ENCODE measurements at regions not wholly inside any gene's neighbourhood (a gene's known extent, or its start where the extent isn't known, plus 50 kb on each side); places are given as distances from the start of the nearest gene placed in this dataset.
A peak's percentile ranks its signal among the peaks of the same experiment; 100 is the strongest.

- no peaks in the 10 kb centered on the region for H3K9me3 ChIP-seq (ENCODE audit: control insufficient read depth, insufficient read depth, low read length)
- WGBS (ENCODE audit: insufficient coverage, insufficient read length), result no CpG with 5 or more reads among the region's 6 CpGs
- H3K4me3 ChIP-seq (ENCODE audit: low read length), result no peak overlapping the region
- no peak overlapping the region for H3K27ac ChIP-seq (ENCODE audit: low read length)
- no peaks in the 10 kb centered on the region for H3K27me3 ChIP-seq (ENCODE audit: control insufficient read depth, insufficient read depth, low read length)
- no peaks in the 10 kb centered on the region for H3K4me1 ChIP-seq (ENCODE audit: control insufficient read depth, insufficient read depth, low read length)
- no peak for DNase-seq (ENCODE audit: low read depth, low spot score)
- H3K36me3 ChIP-seq (ENCODE audit: control insufficient read depth, insufficient read depth, low read length), result no peaks in the 10 kb centered on the region
These were observed 648.3 kb upstream of the SPRY2 start for GRCh38 chr13:80989241-80989640.

DNA sequence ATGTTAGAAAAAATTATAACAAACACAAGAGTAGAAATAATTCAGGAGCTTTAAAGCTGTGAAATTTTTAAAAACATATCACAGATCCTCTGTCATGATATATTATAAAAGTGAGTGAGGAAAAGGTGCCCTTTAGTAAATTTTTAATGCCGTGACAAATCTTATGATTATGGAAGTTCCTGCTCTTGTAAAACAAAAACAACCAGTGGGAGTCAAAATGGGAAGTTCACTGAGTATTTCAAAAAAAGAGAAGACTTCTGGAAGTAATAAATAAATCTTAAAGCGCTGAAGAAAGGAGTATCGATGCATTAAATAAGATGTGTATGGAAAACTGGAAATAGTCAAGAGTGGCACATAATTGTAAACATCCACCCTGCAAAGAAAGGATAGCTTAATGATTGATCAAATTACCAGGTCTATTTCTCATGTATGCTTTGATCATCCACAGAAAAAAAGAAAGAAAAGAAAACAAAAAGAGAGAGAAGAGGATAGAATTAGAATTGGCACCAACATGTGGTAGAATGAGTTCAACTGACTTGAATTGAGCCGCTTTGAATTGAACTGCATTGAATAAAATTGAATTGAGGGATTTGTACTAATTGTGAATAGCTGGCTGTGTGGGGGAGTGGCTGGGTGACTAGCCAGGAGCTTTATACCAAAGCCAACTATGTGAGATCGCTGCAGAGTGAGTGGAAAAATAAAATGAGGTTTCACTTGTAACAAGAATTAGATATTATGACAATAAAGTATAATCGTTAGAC is 647.6 kb upstream of the SPRY2 start:
- H3K27me3 ChIP-seq (ENCODE audit: control insufficient read depth, insufficient read depth, low read length), result no peaks in the 10 kb centered on the region
- no peak overlapping the region for H3K27ac ChIP-seq (ENCODE audit: low read length)
- H3K4me3 ChIP-seq (ENCODE audit: low read length), result no peak overlapping the region
- whole genome bisulfite sequencing (ENCODE audit: insufficient coverage, insufficient read length), result no CpG with 5 or more reads among the region's 6 CpGs
- H3K4me1 ChIP-seq (ENCODE audit: control insufficient read depth, insufficient read depth, low read length), result no peaks in the 10 kb centered on the region
- no peaks in the 10 kb centered on the region for H3K36me3 ChIP-seq (ENCODE audit: control insufficient read depth, insufficient read depth, low read length)
- no peaks in the 10 kb centered on the region for H3K9me3 ChIP-seq (ENCODE audit: control insufficient read depth, insufficient read depth, low read length)
- DNase-seq (ENCODE audit: low read depth, low spot score), result no peak

- Histone ChIP-seq H3K9me3 (ENCODE audit: control insufficient read depth, insufficient read depth, low read length) (no peaks in the 10 kb centered on the region), H3K4me1 (ENCODE audit: control insufficient read depth, insufficient read depth, low read length) (no peaks in the 10 kb centered on the region), H3K36me3 (ENCODE audit: control insufficient read depth, insufficient read depth, low read length) (no peaks in the 10 kb centered on the region), H3K27ac (ENCODE audit: low read length) (no peak overlapping the region), H3K4me3 (ENCODE audit: low read length) (no peak overlapping the region), H3K27me3 (ENCODE audit: control insufficient read depth, insufficient read depth, low read length) (no peaks in the 10 kb centered on the region)
- no CpG with 5 or more reads among the region's 9 CpGs for WGBS (ENCODE audit: insufficient coverage, insufficient read length)
- DNase-seq (ENCODE audit: low read depth, low spot score), result peak; percentile 50
These were observed 638.2 kb upstream of the SPRY2 start for GRCh38 chr13:80979035-80979641.

DNA sequence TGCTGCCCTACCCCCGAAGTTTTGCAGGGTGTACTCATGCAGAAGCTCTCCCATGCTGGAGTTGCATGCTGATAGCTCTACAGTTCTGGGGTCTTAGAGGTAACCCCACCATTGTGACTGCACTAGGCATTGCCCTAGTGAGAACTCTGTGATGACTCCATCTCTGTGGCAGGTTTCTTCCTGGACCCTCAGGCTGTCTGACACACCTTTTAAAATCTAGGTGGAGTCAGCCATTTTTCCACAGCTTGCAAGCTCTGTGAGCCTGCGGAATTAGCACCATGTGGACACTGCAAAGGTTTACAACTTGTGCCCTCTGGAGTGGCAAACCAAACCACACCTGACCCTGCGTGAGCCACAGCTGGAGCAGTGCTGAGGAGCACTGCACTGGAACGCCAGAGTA is 636.2 kb upstream of the SPRY2 start:
- Histone ChIP-seq H3K27ac (ENCODE audit: low read length) (no peak overlapping the region), H3K9me3 (ENCODE audit: control insufficient read depth, insufficient read depth, low read length) (no peaks in the 10 kb centered on the region), H3K4me3 (ENCODE audit: low read length) (no peak overlapping the region), H3K4me1 (ENCODE audit: control insufficient read depth, insufficient read depth, low read length) (no peaks in the 10 kb centered on the region), H3K27me3 (ENCODE audit: control insufficient read depth, insufficient read depth, low read length) (no peaks in the 10 kb centered on the region), H3K36me3 (ENCODE audit: control insufficient read depth, insufficient read depth, low read length) (no peaks in the 10 kb centered on the region)
- no peak for DNase-seq (ENCODE audit: low read depth, low spot score)
- WGBS (ENCODE audit: insufficient coverage, insufficient read length), result no CpG with 5 or more reads among the region's 4 CpGs

GRCh38 chr13:80975903-80976302 is 635.0 kb upstream of the SPRY2 start:
- H3K9me3 ChIP-seq (ENCODE audit: control insufficient read depth, insufficient read depth, low read length), result no peaks in the 10 kb centered on the region
- no peaks in the 10 kb centered on the region for H3K27me3 ChIP-seq (ENCODE audit: control insufficient read depth, insufficient read depth, low read length)
- H3K4me1 ChIP-seq (ENCODE audit: control insufficient read depth, insufficient read depth, low read length), result no peaks in the 10 kb centered on the region
- no peak for DNase-seq (ENCODE audit: low read depth, low spot score)
- H3K4me3 ChIP-seq (ENCODE audit: low read length), result no peak overlapping the region
- H3K27ac ChIP-seq (ENCODE audit: low read length), result no peak overlapping the region
- no peaks in the 10 kb centered on the region for H3K36me3 ChIP-seq (ENCODE audit: control insufficient read depth, insufficient read depth, low read length)
- WGBS (ENCODE audit: insufficient coverage, insufficient read length), result no CpG with 5 or more reads among the region's 4 CpGs

GRCh38 chr13:80973721-80974120 is 632.8 kb upstream of the SPRY2 start:
- no CpG with 5 or more reads among the region's 2 CpGs for WGBS (ENCODE audit: insufficient coverage, insufficient read length)
- no peak overlapping the region for H3K4me3 ChIP-seq (ENCODE audit: low read length)
- H3K4me1 ChIP-seq (ENCODE audit: control insufficient read depth, insufficient read depth, low read length), result no peaks in the 10 kb centered on the region
- H3K27me3 ChIP-seq (ENCODE audit: control insufficient read depth, insufficient read depth, low read length), result no peaks in the 10 kb centered on the region
- no peak for DNase-seq (ENCODE audit: low read depth, low spot score)
- no peaks in the 10 kb centered on the region for H3K9me3 ChIP-seq (ENCODE audit: control insufficient read depth, insufficient read depth, low read length)
- H3K36me3 ChIP-seq (ENCODE audit: control insufficient read depth, insufficient read depth, low read length), result no peaks in the 10 kb centered on the region
- H3K27ac ChIP-seq (ENCODE audit: low read length), result no peak overlapping the region

DNA sequence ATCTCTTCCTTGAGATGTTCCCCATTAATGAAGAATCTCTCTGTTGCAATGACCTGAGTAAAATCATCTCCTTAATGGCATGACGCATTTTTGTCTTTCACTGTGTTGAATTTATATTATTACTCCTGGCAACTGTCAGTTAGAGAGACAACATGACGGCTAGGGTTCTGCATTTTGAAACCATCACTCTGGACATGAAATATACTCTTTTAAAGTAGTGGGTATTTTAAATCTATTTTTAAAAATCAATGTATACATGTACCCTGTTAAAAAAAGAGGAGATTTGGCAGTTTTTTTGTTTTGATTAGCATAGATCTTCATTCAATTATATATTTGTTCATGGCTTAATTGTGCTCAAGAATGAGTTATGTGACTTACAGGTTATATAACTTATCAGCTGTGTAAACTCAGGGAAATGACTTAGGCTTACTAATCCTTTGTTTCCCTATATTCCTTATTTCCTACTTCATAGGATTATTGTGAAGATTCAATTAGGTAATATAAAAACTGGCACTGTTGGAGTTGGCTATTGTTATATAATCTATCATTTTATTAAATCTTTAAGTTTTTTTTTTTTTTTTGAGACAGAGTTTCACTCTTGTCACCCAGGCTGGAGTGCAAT is 632.0 kb upstream of the SPRY2 start:
- DNase-seq (ENCODE audit: low read depth, low spot score), result no peak
- Histone ChIP-seq H3K4me1 (ENCODE audit: control insufficient read depth, insufficient read depth, low read length) (no peaks in the 10 kb centered on the region), H3K27ac (ENCODE audit: low read length) (no peak overlapping the region), H3K9me3 (ENCODE audit: control insufficient read depth, insufficient read depth, low read length) (no peaks in the 10 kb centered on the region), H3K36me3 (ENCODE audit: control insufficient read depth, insufficient read depth, low read length) (no peaks in the 10 kb centered on the region), H3K4me3 (ENCODE audit: low read length) (no peak overlapping the region), H3K27me3 (ENCODE audit: control insufficient read depth, insufficient read depth, low read length) (no peaks in the 10 kb centered on the region)
- no CpG with 5 or more reads among the region's 2 CpGs for WGBS (ENCODE audit: insufficient coverage, insufficient read length)

DNA sequence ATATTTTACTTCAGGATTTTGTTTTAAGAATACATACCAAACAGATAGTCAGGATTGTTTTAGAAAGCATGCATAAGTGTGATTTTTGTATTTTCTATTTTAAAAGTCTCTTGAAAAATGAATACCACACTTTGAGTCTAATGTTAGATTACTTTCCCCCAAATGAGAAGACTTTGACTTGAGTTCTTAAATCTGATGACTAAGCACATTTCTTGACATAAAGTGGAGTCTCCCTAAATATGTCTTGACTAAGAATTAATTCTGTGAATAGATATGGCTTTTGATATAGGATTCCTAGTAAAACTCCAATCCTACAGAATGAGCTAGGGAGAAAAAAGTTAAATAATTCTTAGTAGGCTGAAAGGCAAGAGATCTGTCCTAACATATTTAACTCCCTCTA is 624.2 kb upstream of the SPRY2 start:
- Histone ChIP-seq H3K9me3 (ENCODE audit: control insufficient read depth, insufficient read depth, low read length) (no peaks in the 10 kb centered on the region), H3K4me1 (ENCODE audit: control insufficient read depth, insufficient read depth, low read length) (no peaks in the 10 kb centered on the region), H3K36me3 (ENCODE audit: control insufficient read depth, insufficient read depth, low read length) (no peaks in the 10 kb centered on the region), H3K27me3 (ENCODE audit: control insufficient read depth, insufficient read depth, low read length) (no peaks in the 10 kb centered on the region), H3K4me3 (ENCODE audit: low read length) (no peak overlapping the region), H3K27ac (ENCODE audit: low read length) (no peak overlapping the region)
- no peak for DNase-seq (ENCODE audit: low read depth, low spot score)

DNA sequence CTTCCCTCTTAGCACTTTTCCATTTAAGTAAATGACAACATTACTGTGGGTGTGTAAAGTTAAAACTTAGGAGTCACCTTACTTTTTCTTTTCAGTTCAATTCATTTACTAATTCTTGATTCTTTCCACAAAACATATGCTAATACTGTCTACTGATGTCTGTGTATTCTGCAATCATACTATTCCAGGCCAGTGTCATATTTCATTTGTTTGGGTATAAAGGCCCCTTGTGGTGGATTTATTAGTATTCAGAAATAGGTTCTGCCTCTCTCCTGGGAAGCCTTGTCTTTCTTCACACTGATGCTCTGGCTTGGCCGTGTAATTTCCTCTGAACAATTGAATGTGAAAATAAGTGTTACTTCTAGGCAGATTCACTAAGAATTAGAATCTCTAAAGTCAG is 621.9 kb upstream of the SPRY2 start:
- no peaks in the 10 kb centered on the region for H3K27me3 ChIP-seq (ENCODE audit: control insufficient read depth, insufficient read depth, low read length)
- no peak overlapping the region for H3K4me3 ChIP-seq (ENCODE audit: low read length)
- H3K36me3 ChIP-seq (ENCODE audit: control insufficient read depth, insufficient read depth, low read length), result no peaks in the 10 kb centered on the region
- no peaks in the 10 kb centered on the region for H3K4me1 ChIP-seq (ENCODE audit: control insufficient read depth, insufficient read depth, low read length)
- no peak overlapping the region for H3K27ac ChIP-seq (ENCODE audit: low read length)
- no peaks in the 10 kb centered on the region for H3K9me3 ChIP-seq (ENCODE audit: control insufficient read depth, insufficient read depth, low read length)
- DNase-seq (ENCODE audit: low read depth, low spot score), result no peak
- no CpG with 5 or more reads among the region's 1 CpG for WGBS (ENCODE audit: insufficient coverage, insufficient read length)

DNA sequence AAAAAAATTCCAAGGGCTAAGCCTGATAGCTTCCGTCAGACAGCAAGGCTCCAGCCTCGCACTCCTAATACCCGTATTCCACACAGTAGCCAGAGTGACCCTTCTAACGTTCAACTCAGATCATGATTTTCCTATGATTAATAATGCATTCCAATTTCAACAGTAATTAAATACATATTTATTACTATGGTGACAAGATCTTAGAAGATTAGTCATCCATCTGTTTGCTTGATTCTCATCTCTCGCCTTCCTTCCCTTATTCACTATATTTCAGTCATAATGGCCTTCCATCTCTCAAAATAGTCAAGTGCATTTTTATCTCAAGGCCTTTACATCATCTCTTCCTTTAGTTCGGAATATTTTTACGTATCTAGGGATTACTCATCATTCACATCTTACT is 621.2 kb upstream of the SPRY2 start:
- no peak for DNase-seq (ENCODE audit: low read depth, low spot score)
- no peaks in the 10 kb centered on the region for H3K27me3 ChIP-seq (ENCODE audit: control insufficient read depth, insufficient read depth, low read length)
- H3K4me3 ChIP-seq (ENCODE audit: low read length), result no peak overlapping the region
- H3K4me1 ChIP-seq (ENCODE audit: control insufficient read depth, insufficient read depth, low read length), result no peaks in the 10 kb centered on the region
- no peaks in the 10 kb centered on the region for H3K9me3 ChIP-seq (ENCODE audit: control insufficient read depth, insufficient read depth, low read length)
- H3K36me3 ChIP-seq (ENCODE audit: control insufficient read depth, insufficient read depth, low read length), result no peaks in the 10 kb centered on the region
- H3K27ac ChIP-seq (ENCODE audit: low read length), result no peak overlapping the region
- WGBS (ENCODE audit: insufficient coverage, insufficient read length), result no CpG with 5 or more reads among the region's 7 CpGs
